SJSA1 (cell line): ENCODE measurements at regions not wholly inside any gene's neighbourhood (a gene's known extent, or its start where the extent isn't known, plus 50 kb on each side); places are given as distances from the start of the nearest gene placed in this dataset.

Experiments
- DNase-seq, 2 experiments: peaks; one replicate each; pipeline ENCODE4 v3.0.0-alpha.2; 2015 to 2020; ENCODE audit warnings: low spot score in 2 of 2, low read depth in 1 of 2
- H3K27ac ChIP-seq: fragments of 250-450 bp; sonication (Bioruptor Pico); 2 replicates; pipeline ENCODE4 v1.5.1; 2020; ENCODE audit warnings: mild to moderate bottlenecking, moderate library complexity
- H3K27me3 ChIP-seq: fragments of 250-450 bp; sonication (Bioruptor Pico); replicated peaks from 2 replicates; pipeline ENCODE4 v1.5.1; 2020; ENCODE audit warnings: mild to moderate bottlenecking, moderate library complexity
- H3K36me3 ChIP-seq: fragments of 250-450 bp; sonication (Bioruptor Pico); 2 replicates; pipeline ENCODE4 v1.5.1; 2020; ENCODE audit warnings: mild to moderate bottlenecking
- H3K4me1 ChIP-seq: fragments of 250-450 bp; sonication (Bioruptor Pico); replicated peaks from 2 replicates; pipeline ENCODE4 v1.6.1; 2021; ENCODE audit warnings: mild to moderate bottlenecking
- H3K4me3 ChIP-seq: fragments of 250-450 bp; sonication (Bioruptor Pico); 2 replicates; pipeline ENCODE4 v1.5.1; 2020; ENCODE audit warnings: mild to moderate bottlenecking
- H3K9me3 ChIP-seq: fragments of 250-450 bp; sonication (Bioruptor Pico); replicated peaks from 2 replicates; pipeline ENCODE4 v1.5.1; 2020; ENCODE audit warnings: mild to moderate bottlenecking

DNA sequence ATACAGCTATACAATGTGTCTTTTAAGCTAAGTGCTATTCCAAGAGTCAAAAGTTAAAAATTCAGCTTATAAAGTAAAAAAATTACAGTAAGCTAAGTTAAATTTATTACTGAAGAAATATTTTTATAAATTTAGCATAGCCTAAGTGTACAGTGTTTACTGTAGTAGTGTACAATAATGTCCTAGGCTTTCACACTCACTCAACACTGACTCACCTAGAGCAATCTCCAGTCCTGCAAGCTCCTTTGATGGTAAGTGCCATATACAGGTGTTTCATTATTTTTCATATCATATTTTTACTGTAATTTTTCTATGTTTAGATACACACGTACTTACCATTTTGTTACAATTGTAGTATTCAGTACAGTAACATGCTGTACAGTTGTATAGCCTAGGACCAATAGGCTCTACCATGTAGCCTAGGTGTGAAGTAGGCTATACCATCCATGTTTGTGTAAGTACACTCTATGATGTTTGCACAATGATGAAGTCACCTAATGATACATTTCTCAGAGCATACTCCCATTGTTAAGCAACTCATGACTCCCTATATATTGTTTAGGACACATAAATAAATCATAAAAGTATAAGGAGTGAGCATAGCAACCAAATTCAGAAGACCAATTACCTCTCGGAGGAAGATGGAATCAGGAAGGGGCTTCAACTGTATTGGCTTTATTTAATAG lies 165.1 kb upstream of the SLC30A5 start:
- Histone ChIP-seq H3K9me3 (no peaks in the 10 kb centered on the region), H3K4me1 (0 out of 2 replicates have a peak, but pooled peaks cover 3% of the 10 kb centered on the region), H3K27me3 (no peaks in the 10 kb centered on the region), H3K36me3 (no peaks in the 10 kb centered on the region), H3K27ac (no peak overlapping the region), H3K4me3 (no peak overlapping the region)
- DNase-seq: no peak

DNA sequence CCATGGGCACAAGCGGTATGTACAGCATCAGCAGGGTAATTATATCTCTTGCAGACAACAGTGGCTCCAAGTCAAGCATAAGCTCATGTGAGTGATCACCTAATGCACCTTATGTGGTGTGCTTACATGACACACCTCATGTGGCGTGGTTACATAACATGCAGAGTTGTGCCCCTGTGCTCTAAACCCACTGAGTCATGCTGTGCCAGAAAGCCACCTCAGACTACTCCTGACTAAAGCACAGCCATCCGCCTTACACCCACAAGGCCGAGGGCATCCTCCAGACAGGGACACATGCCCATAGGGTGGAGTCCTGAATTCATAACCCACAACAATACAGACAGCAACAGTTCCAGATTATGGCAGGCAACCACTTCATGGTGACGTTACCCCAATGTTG lies 163.7 kb upstream of the SLC30A5 start:
- no peaks in the 10 kb centered on the region for H3K36me3 ChIP-seq
- no peak for DNase-seq
- no peaks in the 10 kb centered on the region for H3K4me1 ChIP-seq
- H3K27me3 ChIP-seq: no peaks in the 10 kb centered on the region
- H3K4me3 ChIP-seq: no peak overlapping the region
- H3K27ac ChIP-seq: no peak overlapping the region
- no peaks in the 10 kb centered on the region for H3K9me3 ChIP-seq

DNA sequence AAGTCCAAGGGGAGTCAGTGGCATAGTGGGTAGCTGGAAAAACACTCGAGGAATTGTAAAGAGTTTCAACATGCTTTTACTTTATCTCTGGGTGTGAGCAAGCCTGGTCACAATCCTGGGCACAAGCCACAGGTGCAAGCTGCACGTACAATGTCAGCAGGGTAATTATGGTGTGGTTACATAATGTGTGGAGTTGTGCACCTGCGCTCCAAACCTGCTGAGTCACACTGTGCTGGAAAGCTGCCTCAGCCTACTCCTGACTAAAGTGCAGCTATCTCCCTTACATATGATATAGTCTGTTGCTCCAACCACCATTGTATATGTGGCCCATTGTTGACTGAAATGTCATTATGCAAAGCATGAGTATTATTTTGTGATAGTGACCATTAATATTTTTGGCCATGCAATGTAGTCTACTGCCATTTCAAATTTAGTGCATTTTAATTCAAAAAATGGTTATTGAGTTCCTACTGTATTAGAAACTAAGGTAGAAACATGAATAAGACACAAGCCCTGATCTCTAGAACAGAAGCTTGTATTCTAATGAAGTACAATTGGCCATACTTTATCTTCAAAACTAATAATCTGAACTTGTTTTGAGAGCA lies 160.9 kb upstream of the SLC30A5 start:
- no peak overlapping the region for H3K4me3 ChIP-seq
- H3K27ac ChIP-seq: no peak overlapping the region
- H3K27me3 ChIP-seq: no peaks in the 10 kb centered on the region
- H3K36me3 ChIP-seq: no peaks in the 10 kb centered on the region
- H3K4me1 ChIP-seq: no peaks in the 10 kb centered on the region
- no peaks in the 10 kb centered on the region for H3K9me3 ChIP-seq
- DNase-seq: no peak

DNA sequence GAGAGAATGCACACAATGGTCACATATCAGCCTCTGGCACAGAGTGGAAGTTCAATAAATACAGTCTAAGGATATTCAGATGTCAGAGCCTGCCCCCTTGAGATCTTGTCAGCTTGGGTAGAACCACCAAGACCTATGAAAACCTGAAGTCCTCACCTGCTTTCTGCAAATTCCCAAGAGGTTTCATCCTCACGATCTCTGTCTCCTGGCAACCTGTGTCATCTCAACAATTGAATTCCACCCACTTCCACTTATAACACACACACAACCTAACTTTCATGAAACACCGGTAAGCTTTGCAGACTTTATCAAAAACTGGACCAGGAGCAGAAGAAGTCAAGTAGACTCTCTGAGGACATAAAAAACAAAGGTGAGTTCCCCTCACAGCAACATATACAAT lies 151.6 kb upstream of the SLC30A5 start:
- no peak for DNase-seq
- Histone ChIP-seq H3K4me1 (no peaks in the 10 kb centered on the region), H3K27ac (no peak overlapping the region), H3K36me3 (no peaks in the 10 kb centered on the region), H3K4me3 (no peak overlapping the region), H3K9me3 (no peaks in the 10 kb centered on the region), H3K27me3 (0 out of 2 replicates have a peak, but pooled peaks cover 7% of the 10 kb centered on the region)

DNA sequence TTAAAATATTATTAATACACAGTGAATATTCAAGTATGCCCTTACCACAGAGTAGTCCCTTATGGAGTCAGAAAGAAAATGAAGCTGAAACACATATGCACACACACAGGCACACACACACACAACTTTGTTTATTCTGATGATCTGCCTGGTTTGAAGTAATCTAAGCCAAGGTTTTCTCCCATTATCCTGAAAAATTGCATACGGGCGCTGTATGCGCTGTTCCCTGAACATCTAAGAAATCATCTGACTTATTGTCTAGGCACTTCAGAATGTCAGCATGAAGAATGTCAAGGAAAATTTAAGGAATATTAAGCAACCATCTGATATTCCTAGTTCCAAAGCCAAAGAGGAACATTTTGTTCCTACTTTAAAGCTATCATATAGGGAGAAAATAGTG lies 147.1 kb upstream of the SLC30A5 start:
- Histone ChIP-seq H3K9me3 (no peaks in the 10 kb centered on the region), H3K27ac (no peak overlapping the region), H3K4me1 (no peaks in the 10 kb centered on the region), H3K36me3 (no peaks in the 10 kb centered on the region), H3K4me3 (no peak overlapping the region), H3K27me3 (0 out of 2 replicates have a peak, but pooled peaks cover 7% of the 10 kb centered on the region)
- DNase-seq: no peak

DNA sequence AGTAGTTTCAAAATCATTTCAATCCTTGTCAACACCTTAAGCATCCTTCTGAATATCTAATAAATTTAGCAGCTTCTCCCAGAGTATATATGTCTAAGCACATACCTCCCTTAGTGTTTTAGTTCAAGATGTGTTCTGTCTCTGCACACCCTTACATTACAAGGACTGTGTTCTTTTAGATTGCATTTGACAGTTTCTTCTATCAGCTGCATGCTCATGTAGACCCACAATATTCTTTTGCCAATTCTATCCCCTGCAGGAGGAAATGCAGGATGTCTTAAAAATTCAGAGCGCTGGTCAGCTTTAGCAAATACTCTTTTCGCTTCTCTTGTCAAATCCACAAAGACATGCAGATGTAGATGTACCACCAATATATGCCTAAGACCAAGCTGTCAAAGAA lies 145.8 kb upstream of the SLC30A5 start:
- Histone ChIP-seq H3K9me3 (no peaks in the 10 kb centered on the region), H3K27me3 (0 out of 2 replicates have a peak, but pooled peaks cover 7% of the 10 kb centered on the region), H3K4me1 (no peaks in the 10 kb centered on the region), H3K4me3 (no peak overlapping the region), H3K36me3 (no peaks in the 10 kb centered on the region), H3K27ac (no peak overlapping the region)
- no peak for DNase-seq

DNA sequence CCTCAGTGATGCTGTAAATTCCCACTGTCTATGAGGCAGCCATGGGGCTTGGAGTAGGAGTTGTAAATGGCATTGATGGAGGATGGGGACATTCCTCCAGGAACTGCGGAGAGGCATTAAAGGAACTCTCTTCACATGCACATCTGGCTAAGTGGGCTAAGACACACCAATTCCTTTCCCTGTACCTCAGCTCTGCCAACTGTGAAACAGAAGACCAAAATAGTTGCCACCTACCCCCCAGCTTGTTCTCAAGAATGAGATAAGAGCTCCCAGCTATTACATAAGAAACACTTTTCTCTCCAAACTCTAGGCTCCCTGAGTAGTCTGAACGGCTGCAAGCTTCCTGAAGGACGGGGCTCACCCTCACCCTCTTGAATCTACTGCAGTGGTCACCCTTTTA lies 144.6 kb upstream of the SLC30A5 start:
- Histone ChIP-seq H3K4me3 (no peak overlapping the region), H3K36me3 (no peaks in the 10 kb centered on the region), H3K27ac (no peak overlapping the region), H3K27me3 (0 out of 2 replicates have a peak, but pooled peaks cover 7% of the 10 kb centered on the region), H3K9me3 (no peaks in the 10 kb centered on the region), H3K4me1 (no peaks in the 10 kb centered on the region)
- no peak for DNase-seq

DNA sequence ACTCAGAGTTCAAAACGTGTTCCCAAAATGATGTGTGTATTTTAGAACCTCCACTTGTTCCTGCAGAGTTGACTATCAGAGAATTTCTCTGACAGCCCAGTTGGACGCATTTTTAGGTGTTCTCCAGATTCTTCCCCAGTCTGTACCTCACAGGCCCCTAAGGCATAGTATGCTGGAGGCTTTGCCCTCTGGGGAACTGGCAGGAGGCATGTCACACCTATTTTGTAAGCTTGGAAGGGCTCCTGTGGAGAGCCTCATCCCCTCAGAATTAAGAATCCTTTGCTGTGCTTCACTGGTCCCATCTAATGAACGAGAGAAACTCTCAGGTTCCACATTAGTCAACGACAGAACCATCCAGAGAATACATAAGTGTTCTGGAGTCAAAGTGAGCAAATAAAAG lies 144.1 kb upstream of the SLC30A5 start:
- Histone ChIP-seq H3K4me1 (no peaks in the 10 kb centered on the region), H3K27me3 (0 out of 2 replicates have a peak, but pooled peaks cover 7% of the 10 kb centered on the region), H3K36me3 (no peaks in the 10 kb centered on the region), H3K4me3 (no peak overlapping the region), H3K27ac (no peak overlapping the region), H3K9me3 (no peaks in the 10 kb centered on the region)
- DNase-seq: no peak

DNA sequence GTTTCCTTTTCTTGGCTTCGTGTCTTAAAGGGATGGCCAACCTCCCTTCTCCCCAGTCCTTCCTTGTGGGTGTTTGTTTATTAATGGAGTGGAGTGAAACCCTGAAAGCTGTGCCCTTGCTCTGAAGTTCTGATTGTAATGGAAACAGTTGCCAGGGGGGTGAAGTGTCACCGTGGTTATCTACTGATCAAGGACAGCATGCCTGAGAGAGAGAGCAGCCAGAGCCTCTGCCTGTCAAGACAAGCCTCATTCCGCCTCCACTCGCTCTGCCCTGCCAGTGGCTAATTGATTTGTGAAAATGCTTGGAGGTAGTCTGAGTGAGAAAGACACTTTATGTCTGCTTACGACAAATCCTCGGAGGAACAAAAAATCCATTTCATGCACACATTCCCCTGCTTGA lies 143.7 kb upstream of the SLC30A5 start:
- H3K27ac ChIP-seq: no peak overlapping the region
- H3K4me3 ChIP-seq: no peak overlapping the region
- DNase-seq: no peak
- 0 out of 2 replicates have a peak, but pooled peaks cover 7% of the 10 kb centered on the region for H3K27me3 ChIP-seq
- no peaks in the 10 kb centered on the region for H3K9me3 ChIP-seq
- no peaks in the 10 kb centered on the region for H3K4me1 ChIP-seq
- H3K36me3 ChIP-seq: no peaks in the 10 kb centered on the region

DNA sequence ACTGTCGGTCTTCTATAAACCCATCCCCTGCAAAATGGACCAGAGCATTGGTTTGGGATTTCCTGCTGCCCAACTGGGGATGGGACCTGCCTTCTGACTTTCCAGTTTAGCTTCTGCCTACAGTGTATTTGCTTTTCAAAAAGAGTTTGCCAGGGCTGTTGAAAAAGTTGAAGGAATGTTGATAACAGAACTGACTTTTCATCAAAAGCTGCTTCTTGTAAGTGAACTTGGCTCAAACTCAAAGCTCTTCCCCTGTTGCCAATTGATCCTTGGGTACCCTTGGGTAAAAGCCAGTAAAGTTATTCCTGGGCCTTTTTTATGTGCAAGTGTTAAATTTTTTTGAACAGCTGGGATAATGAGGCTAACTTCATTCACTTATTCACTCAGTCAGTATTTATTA lies 142.9 kb upstream of the SLC30A5 start:
- Histone ChIP-seq H3K4me3 (no peak overlapping the region), H3K4me1 (no peaks in the 10 kb centered on the region), H3K9me3 (no peaks in the 10 kb centered on the region), H3K36me3 (no peaks in the 10 kb centered on the region), H3K27me3 (0 out of 2 replicates have a peak, but pooled peaks cover 7% of the 10 kb centered on the region), H3K27ac (no peak overlapping the region)
- no peak for DNase-seq

DNA sequence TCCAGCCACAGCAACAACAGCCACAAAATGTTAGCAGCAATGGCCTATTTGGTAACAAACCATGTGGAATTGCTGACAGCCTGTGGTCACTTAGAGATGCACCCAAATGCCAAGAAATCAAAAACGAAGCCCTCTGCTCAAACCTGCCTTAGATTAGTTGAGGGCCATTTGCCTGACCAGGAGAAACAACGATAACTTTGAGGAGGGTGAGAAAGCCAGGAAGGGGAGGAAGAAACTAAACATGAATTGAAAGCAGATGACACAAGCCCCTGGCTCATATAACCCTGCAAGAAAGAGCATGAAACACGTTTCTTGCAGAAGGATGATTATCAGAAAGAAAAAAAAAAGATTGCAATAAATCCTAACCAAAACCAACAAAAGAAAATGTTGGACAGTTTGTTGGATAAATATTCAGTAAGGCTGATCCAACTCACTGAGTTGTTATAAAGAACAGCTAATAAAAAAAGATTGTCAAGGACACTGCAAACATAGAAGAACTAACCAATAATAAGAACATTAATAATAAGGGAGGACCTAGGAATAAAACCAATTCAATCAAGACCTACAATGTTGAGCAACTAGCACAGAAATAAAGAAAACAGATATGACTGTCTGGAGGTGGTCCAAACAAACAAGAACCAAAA lies 140.5 kb upstream of the SLC30A5 start:
- Histone ChIP-seq H3K27ac (no peak overlapping the region), H3K9me3 (no peaks in the 10 kb centered on the region), H3K4me3 (no peak overlapping the region), H3K27me3 (no peaks in the 10 kb centered on the region), H3K36me3 (no peaks in the 10 kb centered on the region), H3K4me1 (no peaks in the 10 kb centered on the region)
- no peak for DNase-seq

DNA sequence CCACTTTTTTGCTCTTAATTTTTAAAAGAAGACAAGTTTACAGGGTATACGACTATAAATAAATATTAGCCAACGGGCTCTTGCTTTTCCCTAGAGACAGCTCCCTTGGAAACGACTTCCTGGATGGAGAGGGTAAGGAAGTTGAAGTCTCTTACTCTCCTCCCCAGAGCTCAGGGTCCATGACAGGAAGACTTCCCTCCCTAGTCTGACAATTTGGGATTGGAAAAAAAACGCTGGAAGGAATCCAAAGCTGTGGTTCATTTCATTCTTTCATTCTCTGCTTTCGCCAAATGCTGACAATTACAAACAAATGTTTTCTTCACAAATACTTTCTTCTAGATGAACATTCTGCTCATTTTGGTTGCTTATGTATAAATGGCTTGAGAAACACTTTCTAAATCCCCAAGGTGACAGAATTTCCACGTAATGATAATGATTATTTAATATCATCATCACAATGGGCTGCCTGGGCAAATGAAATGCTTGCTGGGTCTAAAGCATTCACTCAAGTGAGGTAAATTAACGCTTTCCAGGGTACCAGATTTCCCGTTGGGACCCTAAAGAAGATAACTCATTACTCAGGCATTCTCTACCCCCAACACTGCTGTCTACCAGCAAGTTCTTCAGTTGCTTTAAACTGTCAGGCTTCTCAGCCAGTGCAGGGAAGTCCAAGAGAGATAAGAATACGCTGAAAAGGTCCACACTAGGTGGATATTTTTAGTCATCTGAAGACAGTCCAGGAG lies 139.8 kb upstream of the SLC30A5 start:
- Histone ChIP-seq H3K36me3 (no peaks in the 10 kb centered on the region), H3K27ac (no peak overlapping the region), H3K9me3 (no peaks in the 10 kb centered on the region), H3K4me3 (no peak overlapping the region), H3K27me3 (no peaks in the 10 kb centered on the region), H3K4me1 (no peaks in the 10 kb centered on the region)
- no peak for DNase-seq

DNA sequence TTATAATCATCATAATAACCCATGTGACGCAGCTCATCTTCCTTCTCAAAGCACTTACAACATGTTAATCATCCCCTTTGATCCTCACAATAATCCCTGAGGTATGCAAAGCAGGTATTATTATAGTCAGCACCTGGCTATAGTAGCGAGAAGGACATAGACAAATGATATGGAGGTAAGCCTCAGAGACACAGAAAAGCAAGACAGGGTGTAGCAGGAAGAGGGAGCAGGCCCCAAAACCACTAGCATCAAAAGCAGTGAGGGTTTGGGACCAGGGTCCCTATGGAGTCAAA lies 139.2 kb upstream of the SLC30A5 start:
- DNase-seq: no peak
- H3K4me3 ChIP-seq: no peak overlapping the region
- no peak overlapping the region for H3K27ac ChIP-seq
- no peaks in the 10 kb centered on the region for H3K27me3 ChIP-seq
- H3K4me1 ChIP-seq: no peaks in the 10 kb centered on the region
- H3K9me3 ChIP-seq: no peaks in the 10 kb centered on the region
- H3K36me3 ChIP-seq: no peaks in the 10 kb centered on the region

DNA sequence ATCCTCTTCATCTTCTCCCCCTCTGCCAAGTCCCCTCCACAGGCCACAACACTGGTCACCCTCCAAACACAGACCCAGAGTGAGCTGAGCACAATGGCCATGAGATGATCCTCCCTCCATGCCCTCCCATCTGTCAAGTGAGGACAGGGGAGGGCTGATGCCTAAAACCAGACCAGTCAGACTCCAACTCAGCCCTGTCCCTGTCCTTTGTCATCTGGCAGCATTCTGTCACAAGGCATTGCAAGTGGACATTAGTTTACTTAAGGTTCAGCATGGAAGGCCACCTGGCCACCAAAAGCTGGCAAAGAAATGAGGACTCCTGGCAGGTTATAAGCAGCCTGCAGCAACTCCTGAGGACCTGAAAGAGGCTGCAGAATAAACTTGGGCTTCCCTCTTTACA lies 136.2 kb upstream of the SLC30A5 start:
- H3K27ac ChIP-seq: no peak overlapping the region

More for the DNA sequence above, 136.2 kb upstream of the SLC30A5 start:
- H3K4me3 ChIP-seq: no peak overlapping the region
- H3K27me3 ChIP-seq: no peaks in the 10 kb centered on the region
- no peaks in the 10 kb centered on the region for H3K4me1 ChIP-seq
- DNase-seq: no peak
- H3K36me3 ChIP-seq: no peaks in the 10 kb centered on the region
- H3K9me3 ChIP-seq: no peaks in the 10 kb centered on the region
